Lower leg skin (tissue), 4 donors: ENCODE measurements at regions not wholly inside any gene's neighbourhood (a gene's known extent, or its start where the extent isn't known, plus 50 kb on each side); places are given as distances from the start of the nearest gene placed in this dataset.
"Not testable (repeated sequence)": the region's sequence is repeated elsewhere in the genome, so short reads cannot be mapped to it uniquely, and the experiment has no call there.

Experiments used
- DNase-seq, 2 donors: peaks; one replicate each; pipeline ENCODE4 v3.0.0-alpha.2; 2019; ENCODE audit warnings: low spot score in 2 of 2
- H3K4me3 ChIP-seq: fragments of 200-600 bp; sonication (generic); 2 replicates; pipeline ENCODE4 v1.5.1; 2017; ENCODE audit warnings: mild to moderate bottlenecking, low read depth; ENCODE audit not compliant: poor library complexity, severe bottlenecking
- POLR2A ChIP-seq, 2 donors: fragments of 450-650 bp; IDR thresholded peaks; one replicate each; pipeline ENCODE4 v1.6.1; 2016 to 2017; ENCODE audit warnings: antibody characterized with exemption in 2 of 2, mild to moderate bottlenecking in 1 of 2, moderate library complexity in 1 of 2
- WGBS, 2 donors: methylation state at CpG; one replicate each; pipeline ENCODE4 v1.1.5; 2018; 5-methylcytosine and 5-hydroxymethylcytosine counted together
- intact Hi-C: fragments of 100-400 bp; cut with DNase I; formaldehyde crosslinking; loops from one replicate; pipeline ENCODE4 v1.15.0; 2023; ENCODE audit warnings: low total_unique reads
- TF ChIP-seq, protein P1 (sequence below), 3 donors: fragments of 450-650 bp; IDR thresholded peaks; one replicate each; pipeline ENCODE4 v1.5.1; 2016; ENCODE audit warnings: antibody characterized with exemption in 3 of 3, mild to moderate bottlenecking in 3 of 3, moderate library complexity in 2 of 3

DNA sequence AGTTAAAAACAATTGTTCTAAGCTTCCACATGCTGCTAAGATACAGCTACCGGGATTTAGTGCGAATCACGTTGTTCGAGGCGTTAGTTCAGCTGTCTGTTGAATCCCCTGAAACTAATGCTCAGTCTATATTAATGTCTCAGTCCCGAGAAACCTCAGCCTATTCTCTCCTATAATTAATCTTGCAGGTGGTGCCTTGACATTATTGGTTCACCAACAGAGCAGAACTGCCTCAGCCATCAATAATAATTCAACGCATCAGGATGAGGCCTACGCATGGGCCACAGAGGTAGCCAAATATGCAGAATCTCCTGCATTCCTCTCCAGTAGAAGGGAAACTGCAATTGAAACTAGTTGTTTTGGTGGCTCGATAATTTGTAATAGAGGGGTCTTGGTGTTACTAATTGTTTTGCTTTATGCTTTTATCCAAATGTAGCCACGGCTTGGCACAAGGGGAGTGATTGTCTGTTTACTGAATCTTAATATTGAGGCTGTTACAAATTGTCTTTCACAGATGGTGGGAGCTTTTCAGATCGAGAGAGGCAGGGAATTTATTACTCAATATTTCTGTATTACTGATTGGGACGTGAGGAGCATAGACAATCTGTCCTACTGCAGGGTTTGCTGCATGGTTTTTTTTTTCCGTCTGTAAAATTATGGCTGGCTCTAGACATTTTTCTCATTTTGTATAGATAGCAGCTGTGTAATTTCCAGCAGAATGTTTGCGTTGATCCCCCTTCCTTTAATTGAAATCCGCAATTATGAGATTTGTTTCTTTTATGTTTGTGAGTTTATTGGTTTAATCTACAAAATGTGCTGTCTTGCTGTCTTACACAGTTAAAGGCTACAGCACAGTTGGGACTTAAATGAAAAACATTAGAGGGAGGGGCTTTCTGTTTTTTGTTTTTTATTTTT lies 1036.5 kb upstream of the NOVA1 start:
- intact Hi-C loops, result no loop called here
- TF ChIP-seq POLR2A (IDR thresholded peaks at IDR 0.05), result no peak
- TF ChIP-seq, protein P1, sequence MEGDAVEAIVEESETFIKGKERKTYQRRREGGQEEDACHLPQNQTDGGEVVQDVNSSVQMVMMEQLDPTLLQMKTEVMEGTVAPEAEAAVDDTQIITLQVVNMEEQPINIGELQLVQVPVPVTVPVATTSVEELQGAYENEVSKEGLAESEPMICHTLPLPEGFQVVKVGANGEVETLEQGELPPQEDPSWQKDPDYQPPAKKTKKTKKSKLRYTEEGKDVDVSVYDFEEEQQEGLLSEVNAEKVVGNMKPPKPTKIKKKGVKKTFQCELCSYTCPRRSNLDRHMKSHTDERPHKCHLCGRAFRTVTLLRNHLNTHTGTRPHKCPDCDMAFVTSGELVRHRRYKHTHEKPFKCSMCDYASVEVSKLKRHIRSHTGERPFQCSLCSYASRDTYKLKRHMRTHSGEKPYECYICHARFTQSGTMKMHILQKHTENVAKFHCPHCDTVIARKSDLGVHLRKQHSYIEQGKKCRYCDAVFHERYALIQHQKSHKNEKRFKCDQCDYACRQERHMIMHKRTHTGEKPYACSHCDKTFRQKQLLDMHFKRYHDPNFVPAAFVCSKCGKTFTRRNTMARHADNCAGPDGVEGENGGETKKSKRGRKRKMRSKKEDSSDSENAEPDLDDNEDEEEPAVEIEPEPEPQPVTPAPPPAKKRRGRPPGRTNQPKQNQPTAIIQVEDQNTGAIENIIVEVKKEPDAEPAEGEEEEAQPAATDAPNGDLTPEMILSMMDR (IDR thresholded peaks at IDR 0.05), result no peak
- H3K4me3 ChIP-seq, result no peak overlapping the region
- 77 to 78% methylated on average over 15 of the region's 15 CpGs for WGBS, 2 donors
- DNase-seq, result no peak

DNA sequence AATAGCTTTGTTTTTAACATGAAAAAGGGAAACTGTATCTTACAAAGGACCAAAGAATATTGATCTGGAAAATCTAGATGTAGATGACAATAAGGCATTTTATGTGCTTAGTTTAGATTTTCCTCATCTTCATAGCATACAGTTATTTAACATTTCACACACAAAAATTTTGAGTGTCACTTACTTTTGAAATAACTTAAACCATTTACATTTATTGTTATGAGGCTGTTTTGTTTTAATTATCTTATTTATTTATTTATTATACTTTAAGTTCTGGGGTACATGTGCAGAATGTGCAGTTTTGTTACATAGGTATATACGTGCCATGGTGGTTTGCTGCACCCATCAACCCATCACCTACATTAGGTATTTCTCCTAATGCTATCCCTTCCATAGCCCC lies 1042.9 kb upstream of the NOVA1 start:
- 96 to 100% methylated on average over 1 of the region's 1 CpG for WGBS, 2 donors
- H3K4me3 ChIP-seq, intact Hi-C loops, DNase-seq: not testable (repeated sequence)

DNA sequence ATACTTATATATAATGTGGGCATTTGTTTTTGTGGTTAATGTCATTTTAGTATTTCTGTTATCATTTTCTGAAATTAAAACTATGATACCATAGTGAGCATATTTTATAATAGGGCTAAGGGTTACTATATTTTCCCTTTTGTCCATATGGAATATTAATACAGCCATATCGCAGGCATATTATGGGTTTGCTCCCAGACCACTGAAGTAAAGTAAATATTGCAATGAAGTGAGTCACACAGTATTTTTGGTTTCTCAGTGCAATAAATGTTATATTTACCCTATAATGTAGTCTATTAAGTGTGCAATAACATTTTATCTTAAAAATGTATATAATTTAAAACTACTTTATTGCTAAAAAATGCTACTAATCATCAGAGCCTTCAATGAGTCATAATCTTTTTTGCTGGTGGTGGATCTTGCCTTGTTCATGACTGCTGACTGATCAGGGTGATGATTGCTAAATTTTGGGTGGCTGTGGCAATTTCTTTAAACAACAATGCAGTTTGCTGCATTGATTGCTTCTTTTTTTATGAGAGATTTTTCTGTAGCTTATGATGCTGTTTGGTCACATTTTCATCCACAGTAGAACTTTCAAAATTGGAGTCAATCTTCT lies 1044.5 kb upstream of the NOVA1 start:
- WGBS, 2 donors, result 95 to 96% methylated on average over 1 of the region's 1 CpG
- no peak for DNase-seq
- TF ChIP-seq, protein P1 (IDR thresholded peaks at IDR 0.05), result no peak
- no peak for TF ChIP-seq POLR2A (IDR thresholded peaks at IDR 0.05)
- intact Hi-C loops, result no loop called here
- no peak overlapping the region for H3K4me3 ChIP-seq

DNA sequence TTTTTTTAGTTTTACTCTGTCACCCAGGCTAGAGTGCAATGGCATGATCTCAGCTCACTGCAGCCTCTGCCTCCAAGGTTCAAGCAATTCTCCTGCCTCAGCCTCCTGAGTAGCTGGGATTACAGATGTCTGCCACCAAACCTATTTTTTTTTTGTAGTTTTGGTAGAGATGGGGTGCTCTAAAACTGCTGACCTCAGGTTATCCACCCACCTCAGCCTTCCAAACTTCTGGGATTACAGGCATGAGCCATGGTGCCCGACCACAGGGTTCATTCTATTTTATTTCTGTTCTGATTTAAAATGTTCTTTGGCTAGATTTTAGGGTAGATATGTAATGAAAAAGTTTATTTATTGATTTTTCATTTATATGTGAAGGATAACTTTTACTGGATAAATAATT lies 1062.8 kb upstream of the NOVA1 start:
- intact Hi-C loops, result no loop called here
- no peak for TF ChIP-seq POLR2A (IDR thresholded peaks at IDR 0.05)
- TF ChIP-seq, protein P1 (IDR thresholded peaks at IDR 0.05), result no peak
- no peak for DNase-seq
- H3K4me3 ChIP-seq, result no peak overlapping the region
- 72 to 76% methylated on average over 1 of the region's 1 CpG for WGBS, 2 donors

DNA sequence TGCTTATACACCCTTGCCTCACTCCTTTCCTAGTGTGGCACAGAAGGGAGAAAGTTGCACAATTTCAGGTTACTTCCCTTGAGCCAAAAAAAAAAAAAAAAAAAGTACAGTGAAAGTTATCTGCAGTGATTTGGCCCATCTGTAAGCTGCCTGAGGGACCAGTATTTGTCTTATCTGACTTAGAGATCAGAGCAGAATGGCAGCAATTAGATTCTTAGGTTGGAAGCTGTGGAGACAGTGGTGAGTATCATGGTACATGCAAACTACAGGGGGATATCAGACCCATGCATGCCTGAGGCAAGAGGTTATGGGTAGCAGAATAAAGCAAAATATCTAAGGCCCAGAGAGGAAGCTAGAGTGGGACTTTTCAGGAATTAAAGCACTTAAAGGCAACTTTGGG lies 1070.7 kb upstream of the NOVA1 start:
- TF ChIP-seq, protein P1 (IDR thresholded peaks at IDR 0.05), result no peak
- TF ChIP-seq POLR2A (IDR thresholded peaks at IDR 0.05), result no peak

DNA sequence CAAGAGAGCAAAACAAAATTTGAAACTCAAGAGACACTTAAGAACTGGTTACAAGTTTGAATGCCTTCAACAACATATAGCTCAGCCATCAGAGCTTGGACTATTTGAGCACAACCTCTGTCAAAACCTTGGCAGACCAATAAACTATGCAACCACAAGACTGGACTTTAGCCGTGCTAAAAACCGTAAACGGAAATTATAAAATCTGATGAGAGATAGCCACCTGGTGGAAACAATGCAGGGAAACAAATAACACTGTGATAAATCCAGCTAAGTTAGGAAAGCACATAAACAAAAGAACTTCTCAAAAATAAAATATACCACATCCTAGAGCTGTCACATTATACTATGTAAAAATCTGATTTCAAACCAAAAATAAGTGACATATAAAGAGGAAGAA lies 1074.2 kb upstream of the NOVA1 start:
- intact Hi-C loops, result no loop called here
- no peak for TF ChIP-seq POLR2A (IDR thresholded peaks at IDR 0.05)
- TF ChIP-seq, protein P1 (IDR thresholded peaks at IDR 0.05), result no peak
- 73% methylated on average over 3 of the region's 3 CpGs for WGBS, 2 donors
- H3K4me3 ChIP-seq, result no peak overlapping the region
- no peak for DNase-seq

More for the DNA sequence above, 1070.7 kb upstream of the NOVA1 start:
- H3K4me3 ChIP-seq, result no peak overlapping the region
- intact Hi-C loops, result no loop called here
- no peak for DNase-seq

DNA sequence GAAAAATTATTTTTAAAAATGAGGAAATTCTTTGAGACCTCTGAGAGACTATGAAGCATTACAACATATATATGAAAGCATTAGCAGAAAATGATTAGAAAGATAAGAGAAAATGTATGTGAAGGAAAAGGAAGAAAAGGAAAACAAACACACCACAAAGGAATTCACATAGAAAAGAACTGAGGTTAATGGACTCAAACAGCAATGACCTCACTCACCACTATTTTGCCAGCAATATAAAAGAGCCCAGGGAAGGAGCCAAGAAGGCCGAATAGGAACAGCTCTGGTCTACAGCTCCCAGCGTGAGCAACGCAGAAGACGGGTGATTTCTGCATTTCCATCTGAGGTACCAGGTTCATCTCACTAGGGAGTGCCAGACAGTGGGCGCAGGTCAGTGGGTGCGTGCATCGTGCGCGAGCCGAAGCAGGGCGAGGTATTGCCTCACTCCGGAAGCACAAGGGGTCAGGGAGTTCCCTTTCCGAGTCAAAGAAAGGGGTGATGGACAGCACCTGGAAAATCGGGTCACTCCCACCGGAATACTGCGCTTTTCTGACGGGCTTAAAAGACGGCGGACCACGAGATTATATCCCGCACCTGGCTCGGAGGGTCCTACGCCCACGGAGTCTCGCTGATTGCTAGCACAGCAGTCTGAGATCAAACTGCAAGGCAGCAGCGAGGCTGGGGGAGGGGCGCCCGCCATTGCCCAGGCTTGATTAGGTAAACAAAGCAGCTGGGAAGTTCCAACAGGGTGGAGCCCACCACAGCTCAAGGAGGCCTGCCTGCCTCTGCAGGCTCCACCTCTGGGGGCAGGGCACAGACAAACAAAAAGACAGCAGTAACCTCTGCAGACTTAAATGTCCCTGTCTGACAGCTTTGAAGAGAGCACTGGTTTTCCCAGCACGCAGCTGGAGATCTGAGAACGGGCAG lies 1075.2 kb upstream of the NOVA1 start:
- H3K4me3 ChIP-seq, DNase-seq, intact Hi-C loops: not testable (repeated sequence)
- 94% methylated on average over 25 to 29 of the region's 30 CpGs for WGBS, 2 donors
